ENCODE measurements at regions not wholly inside any gene's neighbourhood (a gene's known extent, or its start where the extent isn't known, plus 50 kb on each side); places are given as distances from the start of the nearest gene placed in this dataset.
"Not testable (repeated sequence)": the region's sequence is repeated elsewhere in the genome, so short reads cannot be mapped to it uniquely, and the experiment has no call there.

DNA sequence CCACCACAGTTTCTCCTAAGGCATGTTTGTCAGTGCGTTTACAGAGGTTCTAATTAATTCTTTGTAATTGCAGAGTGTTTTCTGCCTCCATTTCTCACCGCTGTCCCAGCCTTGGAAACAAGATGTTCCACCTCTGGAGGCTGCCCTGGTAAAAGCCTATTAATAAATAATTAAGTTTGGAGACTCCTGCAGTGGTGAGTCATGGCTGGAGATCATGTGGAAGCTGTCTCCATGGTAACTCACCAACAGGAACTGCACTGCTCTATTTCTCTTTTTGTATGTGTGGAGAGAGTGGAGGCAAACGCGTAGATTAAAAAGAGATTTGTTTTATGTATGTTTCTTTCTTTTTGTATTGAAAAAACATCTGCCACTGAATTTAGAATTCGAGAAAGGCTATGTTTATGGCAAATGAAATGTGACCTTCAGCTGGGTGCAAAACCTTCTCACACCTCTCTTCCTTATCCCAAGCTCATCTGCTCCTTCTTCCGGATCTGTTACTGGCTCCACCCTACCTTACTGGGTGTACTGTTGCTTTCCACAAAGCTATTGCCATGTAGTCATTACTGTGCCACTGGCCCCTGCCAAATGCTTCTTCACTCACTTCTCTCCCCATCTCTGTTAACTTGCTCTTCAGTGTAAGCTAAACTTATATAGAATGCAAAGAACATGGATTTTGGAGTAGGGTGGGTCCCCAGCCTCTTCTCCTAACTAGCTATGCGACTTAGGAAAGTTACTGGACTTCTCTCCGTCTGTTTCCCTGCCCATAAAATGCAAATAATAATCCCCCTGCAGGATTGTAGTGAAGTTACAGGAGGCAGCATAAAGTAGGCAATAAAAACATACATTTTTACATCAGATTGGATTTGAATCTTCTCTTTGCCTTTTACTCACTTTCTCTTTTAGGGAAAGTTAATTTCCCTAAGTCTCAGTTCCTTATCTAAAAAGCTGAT lies 778.5 kb downstream of the NTRK3 start:
- DNase-seq (ENCODE audit: low read depth) = peak; percentile 94

DNA sequence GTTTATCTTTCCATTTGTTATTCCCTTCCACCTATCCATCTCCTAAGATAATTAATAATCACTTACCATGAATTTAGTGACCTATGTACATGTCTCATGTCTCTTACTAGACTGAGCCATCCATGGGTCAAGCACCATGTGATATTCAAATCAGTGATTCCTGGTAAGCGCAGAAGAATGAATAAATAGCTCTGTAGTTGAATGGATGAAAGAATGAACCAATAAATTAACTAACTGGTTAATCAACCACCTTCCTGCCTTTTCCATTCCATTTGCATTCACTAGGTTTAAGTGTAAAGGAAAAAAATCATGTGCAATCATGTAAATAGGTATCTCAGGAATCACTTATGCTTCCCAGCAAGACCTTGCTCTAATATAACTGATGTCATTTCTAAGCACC lies 779.5 kb downstream of the NTRK3 start:
- no peak for DNase-seq (ENCODE audit: low read depth)

DNA sequence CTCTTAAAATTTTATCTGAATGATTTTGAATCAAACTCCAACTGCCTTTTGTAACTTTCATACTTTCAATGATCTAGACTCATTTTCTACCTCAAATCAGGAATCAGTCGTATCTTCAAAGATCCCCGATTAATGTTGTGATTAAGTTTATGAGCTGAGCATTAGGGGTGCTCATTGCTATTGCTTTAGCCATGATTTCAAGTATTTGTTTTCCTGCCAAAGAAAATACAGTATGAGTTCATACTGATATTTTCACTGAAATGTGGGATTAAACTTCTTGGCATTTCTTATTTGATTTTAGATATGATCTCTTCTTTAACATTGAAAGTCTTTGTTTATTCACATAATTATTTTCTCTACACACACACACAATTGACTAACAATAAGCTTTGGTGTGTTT lies 785.6 kb downstream of the NTRK3 start:
- no peak for DNase-seq (ENCODE audit: low read depth)

GRCh38 chr15:87463956-87464355 lies 792.6 kb downstream of the NTRK3 start:
- not testable (repeated sequence) for DNase-seq (ENCODE audit: low read depth)

- DNase-seq (ENCODE audit: low read depth) = peak; percentile 67
Measured at GRCh38 chr15:87461631-87462030, 794.9 kb downstream of the NTRK3 start.

GRCh38 chr15:87454860-87455259 lies 801.7 kb downstream of the NTRK3 start:
- no peak for DNase-seq (ENCODE audit: low read depth)

GRCh38 chr15:87450314-87450713 lies 806.2 kb downstream of the NTRK3 start:
- DNase-seq (ENCODE audit: low read depth) = no peak

GRCh38 chr15:87439090-87439489 lies 817.4 kb downstream of the NTRK3 start:
- DNase-seq (ENCODE audit: low read depth) = no peak

- no peak for DNase-seq (ENCODE audit: low read depth)
Measured at GRCh38 chr15:87433871-87434270, 822.7 kb downstream of the NTRK3 start.

DNA sequence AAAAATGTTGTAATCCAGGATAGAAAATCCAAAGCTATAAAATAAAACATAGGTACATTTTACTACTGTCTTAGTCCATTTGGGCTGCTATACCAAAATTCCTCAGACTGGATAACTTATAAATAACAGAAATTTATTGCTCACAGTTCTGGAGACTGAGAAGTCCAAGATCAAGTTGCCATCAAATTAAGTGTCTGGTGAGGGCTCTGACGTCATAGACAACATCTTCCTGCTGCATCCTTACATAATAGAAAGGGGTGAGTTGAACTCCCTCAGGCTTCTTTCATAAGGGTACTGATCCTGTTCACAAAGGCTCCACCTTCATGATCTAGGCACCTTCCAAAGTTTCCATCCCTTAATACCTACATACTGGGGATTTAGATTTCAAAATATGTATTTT lies 826.8 kb downstream of the NTRK3 start:
- DNase-seq (ENCODE audit: low read depth) = no peak

DNA sequence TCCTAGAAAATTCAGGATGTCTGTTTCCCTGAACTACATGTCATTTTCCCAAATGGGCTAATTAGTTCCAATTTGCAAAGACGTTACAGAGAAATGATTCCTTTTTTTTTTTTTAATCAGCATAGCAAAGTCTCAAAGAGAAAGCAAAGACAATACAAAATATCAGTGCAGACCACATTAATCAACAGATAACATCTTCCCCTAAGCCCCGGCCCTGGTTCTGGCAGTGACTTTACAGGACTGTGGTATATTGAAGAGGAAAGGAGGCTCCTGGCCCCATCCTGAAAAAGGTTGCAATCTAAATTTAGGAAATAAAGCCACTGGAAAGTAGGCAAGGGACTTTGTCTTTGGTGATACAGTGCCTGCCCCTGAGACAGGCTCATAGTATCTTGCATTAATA lies 836.5 kb downstream of the NTRK3 start:
- DNase-seq (ENCODE audit: low read depth) = no peak

DNA sequence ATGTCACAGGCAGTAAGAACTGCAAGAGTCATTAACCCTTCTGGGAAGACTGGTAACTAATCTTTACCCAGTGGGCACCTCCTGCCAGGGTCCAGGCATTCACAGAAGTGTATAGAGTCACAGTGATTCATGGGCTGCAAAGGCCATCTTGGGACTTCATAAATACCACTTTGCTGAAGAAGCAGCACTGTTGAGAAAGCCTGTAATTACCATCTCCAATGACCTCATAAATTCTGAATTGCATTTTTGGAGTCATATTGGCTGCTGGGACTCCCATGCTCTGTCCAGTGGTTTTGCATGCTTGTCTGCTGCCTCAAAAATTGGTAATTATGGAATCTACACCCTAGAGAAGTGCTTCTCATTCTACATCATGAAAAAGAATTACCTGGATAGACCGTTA lies 837.2 kb downstream of the NTRK3 start:
- DNase-seq (ENCODE audit: low read depth) = peak; percentile 54

DNA sequence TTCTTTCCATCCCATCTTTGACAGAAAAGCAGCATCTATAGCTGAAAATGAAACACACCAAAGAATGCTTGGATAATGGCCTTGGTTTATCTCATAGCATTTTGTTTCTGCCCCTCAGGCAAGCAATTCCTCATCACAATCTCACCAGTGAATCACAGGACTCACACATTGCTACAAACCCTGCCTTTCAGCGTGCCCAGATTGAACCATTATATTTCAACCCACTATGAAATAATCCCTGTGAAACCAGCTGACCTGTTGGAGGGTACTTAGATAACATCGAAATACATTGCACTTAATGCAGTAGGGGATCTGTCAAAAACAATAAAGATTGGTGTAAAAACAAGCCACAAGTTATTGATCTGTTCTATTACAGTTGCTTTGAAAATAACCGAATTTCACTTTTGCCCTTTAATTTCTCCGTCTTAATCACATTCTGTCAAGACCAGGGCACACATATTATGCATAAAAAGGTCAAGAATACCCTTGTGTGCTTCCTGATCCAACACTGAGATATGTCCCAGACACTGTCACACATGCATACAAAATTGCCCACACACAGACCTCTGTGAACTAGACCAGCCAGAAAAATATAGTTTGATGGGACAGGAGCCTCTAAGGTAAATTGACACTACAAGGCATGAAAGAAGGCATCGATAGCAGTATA lies 839.8 kb downstream of the NTRK3 start:
- DNase-seq (ENCODE audit: low read depth) = peak; percentile 71

GRCh38 chr15:87408902-87409301 lies 847.6 kb downstream of the NTRK3 start:
- no peak for DNase-seq (ENCODE audit: low read depth)

- DNase-seq (ENCODE audit: low read depth) = no peak
Measured at GRCh38 chr15:87403973-87404372, 852.6 kb downstream of the NTRK3 start.

DNA sequence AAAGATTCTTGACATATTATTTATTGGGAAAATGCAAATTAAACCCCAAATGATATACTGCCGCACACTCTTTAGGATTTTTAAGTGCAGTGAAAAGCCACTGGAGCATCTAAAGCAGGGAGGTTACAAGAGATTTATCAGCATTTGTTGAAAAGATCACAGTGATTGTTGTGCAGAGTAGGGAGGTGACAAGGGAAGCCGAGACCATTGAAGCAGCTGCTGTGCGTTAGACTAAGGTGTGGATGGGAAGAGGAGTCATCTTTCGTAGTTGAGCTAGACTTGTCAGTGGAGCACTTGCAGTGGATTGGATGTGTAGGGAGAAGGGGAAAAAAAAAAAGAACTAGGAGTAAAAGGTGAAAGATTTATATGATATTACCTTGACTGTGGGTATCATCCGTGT lies 854.6 kb downstream of the NTRK3 start:
- DNase-seq (ENCODE audit: low read depth) = no peak

GRCh38 chr15:87394676-87395075 lies 861.9 kb downstream of the NTRK3 start:
- no peak for DNase-seq (ENCODE audit: low read depth)

GRCh38 chr15:87387766-87388165 lies 868.8 kb downstream of the NTRK3 start:
- DNase-seq (ENCODE audit: low read depth) = peak; percentile 36

- no peak for DNase-seq (ENCODE audit: low read depth)
Measured at GRCh38 chr15:87374339-87374738, 882.2 kb downstream of the NTRK3 start.

- DNase-seq (ENCODE audit: low read depth) = peak; percentile 97
Measured at GRCh38 chr15:87369269-87369668, 887.3 kb downstream of the NTRK3 start.

DNA sequence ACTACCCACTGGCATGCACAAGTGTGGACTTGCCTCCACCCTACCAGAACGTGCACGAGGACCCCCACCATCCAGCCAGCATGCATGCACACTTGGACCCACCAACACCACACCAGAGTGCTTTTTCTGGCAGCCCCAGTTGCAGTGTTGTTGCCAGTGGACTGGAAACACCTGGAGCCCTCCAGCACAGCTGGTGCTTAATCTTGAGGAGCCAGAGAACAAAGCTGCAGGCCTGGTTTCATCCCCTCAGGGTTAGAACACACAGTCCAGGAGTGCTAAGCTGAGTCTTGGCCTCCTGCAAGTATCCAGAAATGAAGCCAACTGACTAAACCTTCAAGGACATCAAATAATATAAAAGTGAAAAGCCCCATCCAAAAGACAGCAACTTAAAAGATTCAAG lies 888.0 kb downstream of the NTRK3 start:
- peak; percentile 41 for DNase-seq (ENCODE audit: low read depth)

DNA sequence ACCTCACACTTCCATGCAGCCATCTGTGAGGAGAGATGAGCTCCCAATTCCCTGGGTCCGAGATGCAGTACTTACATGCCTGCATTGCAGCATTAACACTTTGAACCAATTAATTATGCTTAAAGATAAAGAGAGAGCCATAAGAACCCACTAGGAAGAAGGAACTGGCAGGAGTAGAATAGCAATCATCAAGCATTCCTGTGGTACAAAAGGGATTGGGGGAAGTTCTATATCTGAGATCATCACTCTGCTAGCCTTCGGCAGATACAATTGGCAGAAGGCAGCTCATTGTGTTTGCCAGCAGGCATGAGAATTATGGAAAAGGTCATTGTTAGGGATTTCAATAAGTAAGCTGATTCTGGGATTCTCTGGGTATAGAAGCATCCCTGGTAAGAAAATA lies 891.4 kb downstream of the NTRK3 start:
- peak; percentile 85 for DNase-seq (ENCODE audit: low read depth)

DNA sequence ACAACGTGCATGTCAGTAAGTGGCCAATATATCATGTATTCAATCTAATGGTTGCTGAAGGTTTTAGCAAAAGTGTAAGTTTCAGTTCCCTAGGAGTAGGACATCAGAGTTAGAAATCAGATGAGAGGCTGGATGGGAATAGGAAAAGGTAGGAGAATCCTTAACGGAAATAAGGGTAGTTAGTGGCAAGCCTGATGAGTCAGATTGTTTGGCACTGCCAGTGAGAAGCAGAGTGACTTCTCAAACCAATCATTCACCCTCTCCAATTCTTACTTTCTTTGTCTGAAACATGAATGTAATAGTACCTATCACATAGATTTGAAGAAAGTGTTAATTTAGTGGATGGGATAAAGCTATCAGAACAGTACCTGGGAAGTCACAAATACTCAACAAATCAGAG lies 894.0 kb downstream of the NTRK3 start:
- DNase-seq (ENCODE audit: low read depth) = peak; percentile 77

Data from M059J (cell line).